ENCODE measurements at regions not wholly inside any gene's neighbourhood (a gene's known extent, or its start where the extent isn't known, plus 50 kb on each side); places are given as distances from the start of the nearest gene placed in this dataset.

GRCh38 chr1:222385955-222386354 is 161.9 kb downstream of the HHIPL2 start:
- TF ChIP-seq CTCF (tag by site-specific recombination; IDR thresholded peaks at IDR 0.05) (no peak), ZSCAN30 (tag by site-specific recombination; IDR thresholded peaks at IDR 0.05) (no peak), ZNF2 (tag by site-specific recombination; IDR thresholded peaks at IDR 0.05) (no peak), YY1 (tag by site-specific recombination; IDR thresholded peaks at IDR 0.05) (no peak), ZNF555 (tag by site-specific recombination; conservative IDR thresholded peaks at IDR 0.05) (no peak), ZBTB1 (tag by site-specific recombination; IDR thresholded peaks at IDR 0.05) (no peak), TCF7L2 (IDR thresholded peaks at IDR 0.05; ENCODE audit: borderline replicate concordance, low read depth, low read length) (no peak), ZNF513 (tag by site-specific recombination; IDR thresholded peaks at IDR 0.05) (no peak), ATF2 (tag by site-specific recombination; IDR thresholded peaks at IDR 0.05; ENCODE audit: low read depth) (no peak), ZNF146 (tag by site-specific recombination; IDR thresholded peaks at IDR 0.05) (no peak)

All from HEK293 (cell line).